ENCODE measurements at regions not wholly inside any gene's neighbourhood (a gene's known extent, or its start where the extent isn't known, plus 50 kb on each side); places are given as distances from the start of the nearest gene placed in this dataset.

GRCh38 chr6:156061465-156061864 lies 605.8 kb upstream of the NOX3 start:
- no peak for DNase-seq (ENCODE audit: low read depth, low spot score)

- no peak for DNase-seq (ENCODE audit: low read depth, low spot score)
These were observed 604.4 kb upstream of the NOX3 start for GRCh38 chr6:156060013-156060412.

GRCh38 chr6:156058356-156058755 lies 602.7 kb upstream of the NOX3 start:
- no peak for DNase-seq (ENCODE audit: low read depth, low spot score)

- DNase-seq (ENCODE audit: low read depth, low spot score): no peak
These were observed 602.2 kb upstream of the NOX3 start for GRCh38 chr6:156057869-156058268.

- no peak for DNase-seq (ENCODE audit: low read depth, low spot score)
These were observed 600.4 kb upstream of the NOX3 start for GRCh38 chr6:156056085-156056484.

- no peak for DNase-seq (ENCODE audit: low read depth, low spot score)
These were observed 598.0 kb upstream of the NOX3 start for GRCh38 chr6:156053626-156054025.

- DNase-seq (ENCODE audit: low read depth, low spot score): no peak
These were observed 591.3 kb upstream of the NOX3 start for GRCh38 chr6:156046841-156047449.

- DNase-seq (ENCODE audit: low read depth, low spot score): no peak
These were observed 590.6 kb upstream of the NOX3 start for GRCh38 chr6:156046268-156046665.

GRCh38 chr6:156045401-156046267 lies 590.0 kb upstream of the NOX3 start:
- no peak for DNase-seq (ENCODE audit: low read depth, low spot score)

- no peak for DNase-seq (ENCODE audit: low read depth, low spot score)
These were observed 578.0 kb upstream of the NOX3 start for GRCh38 chr6:156033598-156033997.

GRCh38 chr6:156031516-156031915 lies 575.9 kb upstream of the NOX3 start:
- DNase-seq (ENCODE audit: low read depth, low spot score): no peak

- no peak for DNase-seq (ENCODE audit: low read depth, low spot score)
These were observed 574.4 kb upstream of the NOX3 start for GRCh38 chr6:156030053-156030452.

GRCh38 chr6:156029286-156029985 lies 573.8 kb upstream of the NOX3 start:
- no peak for DNase-seq (ENCODE audit: low read depth, low spot score)

GRCh38 chr6:156028335-156029131 lies 572.9 kb upstream of the NOX3 start:
- DNase-seq (ENCODE audit: low read depth, low spot score): no peak

- no peak for DNase-seq (ENCODE audit: low read depth, low spot score)
These were observed 571.6 kb upstream of the NOX3 start for GRCh38 chr6:156027248-156027626.

GRCh38 chr6:156026486-156027247 lies 571.0 kb upstream of the NOX3 start:
- no peak for DNase-seq (ENCODE audit: low read depth, low spot score)

GRCh38 chr6:156024339-156024738 lies 568.7 kb upstream of the NOX3 start:
- DNase-seq (ENCODE audit: low read depth, low spot score): no peak

- DNase-seq (ENCODE audit: low read depth, low spot score): no peak
These were observed 566.2 kb upstream of the NOX3 start for GRCh38 chr6:156021746-156022396.

- DNase-seq (ENCODE audit: low read depth, low spot score): no peak
These were observed 562.2 kb upstream of the NOX3 start for GRCh38 chr6:156017838-156018237.

All from pulmonary artery endothelial cell (primary cell).